IMR-90 (cell line): ENCODE measurements at regions not wholly inside any gene's neighbourhood (a gene's known extent, or its start where the extent isn't known, plus 50 kb on each side); places are given as distances from the start of the nearest gene placed in this dataset.

Experiments used
- ATAC-seq: fragments of 200-7000 bp; cut with Tn5 transposase; 2 replicates; pipeline ENCODE4 v1.9.1; 2020; ENCODE audit warnings: low read depth, mild to moderate bottlenecking, moderate library complexity
- BruUV-seq: library from RNA; stranded (reverse); fragments of 400-500 nt; replicated peaks from 2 replicates; lab custom pipeline; 2021; lab: Mats Ljungman, UMichigan
- CTCF ChIA-PET: fragments of 300-600 bp; formaldehyde crosslinking; extraction: SDS; loops from one replicate; lab custom pipeline; 2021; ENCODE audit warnings: antibody characterized with exemption; lab: Yijun Ruan, JAX
- POLR2A ChIA-PET: fragments of 300-600 bp; sonication (Branson Sonifier 250); formaldehyde crosslinking; loops from one replicate; lab custom pipeline; 2022; ENCODE audit warnings: antibody characterized with exemption; ENCODE audit not compliant: unreplicated experiment; lab: Charles Lee
- DNase-seq: peaks from one replicate; pipeline ENCODE4 v3.0.0; 2013
- H2AFZ ChIP-seq: replicated peaks from 2 replicates; pipeline ENCODE3; 2013; ENCODE audit warnings: low read length, mild to moderate bottlenecking; ENCODE audit not compliant: poor library complexity
- H2AK5ac ChIP-seq: 2 replicates; pipeline ENCODE4 v1.6.1; 2013; ENCODE audit warnings: low read depth, low read length, inconsistent platforms
- H2AK9ac ChIP-seq: replicated peaks from 2 replicates; pipeline ENCODE3; 2013; ENCODE audit warnings: mild to moderate bottlenecking, low read depth, low read length, moderate library complexity; ENCODE audit not compliant: poor library complexity
- H2BK120ac ChIP-seq: 2 replicates; pipeline ENCODE4 v1.6.1; 2013; ENCODE audit warnings: low read depth, low read length, inconsistent platforms
- H2BK15ac ChIP-seq: 3 replicates; pipeline ENCODE4 v1.6.1; 2013; ENCODE audit warnings: low read depth, low read length, inconsistent platforms
- H2BK20ac ChIP-seq: 2 replicates; pipeline ENCODE4 v1.6.1; 2013; ENCODE audit warnings: low read depth, mild to moderate bottlenecking, inconsistent platforms, low read length, moderate library complexity
- H2BK5ac ChIP-seq: 2 replicates; pipeline ENCODE4 v1.6.1; 2013; ENCODE audit warnings: mild to moderate bottlenecking, low read depth, low read length, inconsistent platforms; ENCODE audit not compliant: poor library complexity, severe bottlenecking
- H3K14ac ChIP-seq: replicated peaks from 2 replicates; pipeline ENCODE4 v1.6.1; 2013; ENCODE audit warnings: low read depth, low read length, inconsistent platforms
- H3K18ac ChIP-seq: 2 replicates; pipeline ENCODE4 v1.6.1; 2013; ENCODE audit warnings: low read depth, low read length, control low read depth
- H3K23ac ChIP-seq: 2 replicates; pipeline ENCODE4 v1.6.1; 2013; ENCODE audit warnings: low read depth, low read length, inconsistent platforms
- H3K27ac ChIP-seq: 2 replicates; pipeline ENCODE4 v1.5.1; 2013; ENCODE audit warnings: mild to moderate bottlenecking, control low read depth, low read length; ENCODE audit not compliant: insufficient read depth
- H3K27me3 ChIP-seq: 2 replicates; pipeline ENCODE4 v1.6.1; 2013; ENCODE audit warnings: low read length; ENCODE audit not compliant: control insufficient read depth, insufficient read depth
- H3K36me3 ChIP-seq: 2 replicates; pipeline ENCODE4 v1.6.1; 2013; ENCODE audit warnings: low read length, mixed read lengths; ENCODE audit not compliant: control insufficient read depth, insufficient read depth
- H3K4ac ChIP-seq: 2 replicates; pipeline ENCODE4 v1.6.1; 2013; ENCODE audit warnings: low read depth, low read length, inconsistent platforms
- H3K4me1 ChIP-seq: 2 replicates; pipeline ENCODE4 v1.6.1; 2013; ENCODE audit warnings: low read length, mixed read lengths; ENCODE audit not compliant: control insufficient read depth, insufficient read depth
- H3K4me2 ChIP-seq: 2 replicates; pipeline ENCODE4 v1.6.1; 2013; ENCODE audit warnings: low read depth, mild to moderate bottlenecking, control low read depth, low read length, moderate library complexity
- H3K4me3 ChIP-seq: 2 replicates; pipeline ENCODE4 v1.5.1; 2013; ENCODE audit warnings: low read depth, mild to moderate bottlenecking, control low read depth, low read length, moderate library complexity; ENCODE audit not compliant: insufficient read depth
- H3K56ac ChIP-seq: 2 replicates; pipeline ENCODE4 v1.6.1; 2013; ENCODE audit warnings: low read length, inconsistent platforms; ENCODE audit not compliant: insufficient read depth; ENCODE audit errors: extremely low read depth
- H3K79me1 ChIP-seq, 2 experiments: 2 replicates each; pipeline ENCODE4 v1.6.1; 2013; ENCODE audit warnings: low read length in 2 of 2, inconsistent platforms in 1 of 2, low read depth in 1 of 2
- H3K9ac ChIP-seq: 2 replicates; pipeline ENCODE4 v1.6.1; 2013; ENCODE audit warnings: low read depth, low read length, control low read depth
- H3K9me1 ChIP-seq: 2 replicates; pipeline ENCODE4 v1.6.1; 2013; ENCODE audit warnings: low read length, inconsistent platforms; ENCODE audit not compliant: insufficient read depth
- H3K9me3 ChIP-seq: 2 replicates; pipeline ENCODE4 v1.6.1; 2013; ENCODE audit warnings: low read length; ENCODE audit not compliant: control insufficient read depth, insufficient read depth
- H4K20me1 ChIP-seq: 2 replicates; pipeline ENCODE4 v1.6.1; 2013; ENCODE audit warnings: low read length, inconsistent platforms; ENCODE audit not compliant: insufficient read depth
- H4K5ac ChIP-seq: 2 replicates; pipeline ENCODE4 v1.6.1; 2013; ENCODE audit warnings: mild to moderate bottlenecking, low read depth, low read length, control low read depth
- H4K8ac ChIP-seq, 2 experiments: 2 replicates each; pipeline ENCODE4 v1.6.1; 2013; ENCODE audit warnings: low read depth in 2 of 2, low read length in 2 of 2, control low read depth in 1 of 2, inconsistent platforms in 1 of 2
- H4K91ac ChIP-seq: 2 replicates; pipeline ENCODE4 v1.6.1; 2013; ENCODE audit warnings: low read depth, low read length, inconsistent platforms; ENCODE audit not compliant: insufficient read depth
- CTCF ChIP-seq: conservative IDR thresholded peaks from 2 replicates; pipeline ENCODE4 v1.5.1; 2012; ENCODE audit warnings: mild to moderate bottlenecking, low read depth, low read length, improper control_type of control experiment
- WGBS, 2 experiments: methylation state at CpG; one replicate each; pipeline versions ENCODE4 v1.1.5 to v1.1.7; 2013; ENCODE audit warnings: missing lambda C conversion rate in 2 of 2; ENCODE audit not compliant: insufficient read length in 1 of 2; ENCODE audit errors: extremely low coverage in 2 of 2; 5-methylcytosine and 5-hydroxymethylcytosine counted together
- dilution Hi-C: fragments of 300-500 bp; cut with HindIII; formaldehyde crosslinking; loops from one replicate; pipeline ENCODE4 v1.14.3; 2018; ENCODE audit warnings: low sequenced_read_pairs; ENCODE audit not compliant: unreplicated experiment
- in situ Hi-C: fragments of 300-500 bp; cut with MboI; formaldehyde crosslinking; loops from 3 replicates; pipeline ENCODE4 v1.14.3; 2019; ENCODE audit warnings: low sequenced_read_pairs, inconsistent platforms, mixed read lengths
- intact Hi-C: fragments of 100-400 bp; cut with micrococcal nuclease; formaldehyde crosslinking; loops from 2 replicates; pipeline ENCODE4 v1.10.0; 2022

- no peak overlapping the region for H3K56ac ChIP-seq
- POLR2A ChIA-PET = no interaction called here
- no peak overlapping the region for H4K91ac ChIP-seq
- H2BK120ac ChIP-seq = no peak overlapping the region; the same call in 1 of the 2 replicates
- peaks cover 2% of the 10 kb centered on the region; the same call in 1 of the 2 replicates for H3K4me1 ChIP-seq
- H4K5ac ChIP-seq = no peak overlapping the region
- no peak overlapping the region for H2BK5ac ChIP-seq
- no peak overlapping the region for H3K27ac ChIP-seq
- no peak overlapping the region for H2BK20ac ChIP-seq
- H3K4me3 ChIP-seq = no peak overlapping the region
- no peak overlapping the region for H3K14ac ChIP-seq
- no peak overlapping the region for H3K9ac ChIP-seq
- no peak overlapping the region for H2AK9ac ChIP-seq
- ATAC-seq = no peak
- dilution Hi-C loops = no loop called here
- H3K79me1 ChIP-seq = no peaks in the 10 kb centered on the region
- H3K9me3 ChIP-seq = no peaks in the 10 kb centered on the region; the same call in 1 of the 2 replicates
- H3K36me3 ChIP-seq = no peaks in the 10 kb centered on the region
- H2BK15ac ChIP-seq = no peak overlapping the region
- intact Hi-C loops = no loop called here
- no peak overlapping the region for H3K4me2 ChIP-seq
- DNase-seq = peak; percentile 16
- H2AFZ ChIP-seq = no peak overlapping the region
- H4K8ac ChIP-seq = no peak overlapping the region
- no peak overlapping the region for H3K23ac ChIP-seq
- no TSS peak for BruUV-seq
- WGBS, 2 experiments = no CpG with 5 or more reads among the region's 3 CpGs
- in situ Hi-C loops = no loop called here
- H3K18ac ChIP-seq = no peak overlapping the region
- H3K9me1 ChIP-seq = no peaks in the 10 kb centered on the region
- no peaks in the 10 kb centered on the region for H4K20me1 ChIP-seq
- H3K4ac ChIP-seq = no peak overlapping the region
- no peaks in the 10 kb centered on the region for H3K27me3 ChIP-seq
- H2AK5ac ChIP-seq = no peak overlapping the region
- CTCF ChIA-PET = no interaction called here
- TF ChIP-seq CTCF = no peak
Observed at GRCh38 chr3:178117641-178118040, 418.6 kb upstream of the KCNMB2 start.
